Neural progenitor cell (in vitro differentiated cells): ENCODE measurements at regions not wholly inside any gene's neighbourhood (a gene's known extent, or its start where the extent isn't known, plus 50 kb on each side); places are given as distances from the start of the nearest gene placed in this dataset.

Experiments used
- DNase-seq: peaks from one replicate; pipeline ENCODE4 v3.0.0-alpha.2; 2016; ENCODE audit warnings: low spot score
- H2AFZ ChIP-seq: fragments of 200-600 bp; sonication (generic); replicated peaks from 2 replicates; pipeline ENCODE4 v1.6.1; 2016; ENCODE audit warnings: antibody characterized with exemption
- H3F3A ChIP-seq: fragments of 200-600 bp; sonication (generic); 2 replicates; pipeline ENCODE4 v1.6.1; 2016; ENCODE audit warnings: antibody characterized with exemption, low read depth
- H3K27ac ChIP-seq: fragments of 200-600 bp; sonication (generic); 2 replicates; pipeline ENCODE4 v1.5.1; 2016; ENCODE audit warnings: mild to moderate bottlenecking
- H3K27me3 ChIP-seq: fragments of 200-600 bp; sonication (generic); 2 replicates; pipeline ENCODE4 v1.6.1; 2016; ENCODE audit warnings: mild to moderate bottlenecking, moderate library complexity
- H3K36me3 ChIP-seq: fragments of 200-600 bp; sonication (generic); 2 replicates; pipeline ENCODE4 v1.5.1; 2016
- H3K4me1 ChIP-seq: fragments of 200-600 bp; sonication (generic); 2 replicates; pipeline ENCODE4 v1.6.1; 2016; ENCODE audit warnings: mixed run types
- H3K4me2 ChIP-seq: fragments of 200-600 bp; sonication (generic); 2 replicates; pipeline ENCODE4 v1.6.1; 2016
- H3K4me3 ChIP-seq: fragments of 200-600 bp; sonication (generic); 2 replicates; pipeline ENCODE4 v1.5.1; 2016
- H3K79me2 ChIP-seq: fragments of 200-600 bp; sonication (generic); 2 replicates; pipeline ENCODE4 v1.6.1; 2016; ENCODE audit warnings: low read depth
- H3K9ac ChIP-seq: fragments of 200-600 bp; sonication (generic); 2 replicates; pipeline ENCODE4 v1.6.1; 2016
- H3K9me3 ChIP-seq: fragments of 200-600 bp; sonication (generic); 2 replicates; pipeline ENCODE4 v1.5.1; 2016; ENCODE audit warnings: low read depth
- H4K20me1 ChIP-seq: fragments of 200-600 bp; sonication (generic); 2 replicates; pipeline ENCODE4 v1.6.1; 2016; ENCODE audit warnings: low read depth
- H3K27ac Mint-ChIP-seq: 3 replicates; pipeline ENCODE4 v1.8.0; 2021; ENCODE audit warnings: mixed read lengths
- H3K27me3 Mint-ChIP-seq: 2 replicates; pipeline ENCODE4 v1.8.0; 2022; ENCODE audit warnings: low read depth, mild to moderate bottlenecking, inconsistent platforms, moderate library complexity, mixed read lengths; ENCODE audit not compliant: insufficient read depth
- H3K36me3 Mint-ChIP-seq: 3 replicates; pipeline ENCODE4 v1.8.0; 2021; ENCODE audit warnings: mixed read lengths
- H3K4me1 Mint-ChIP-seq: 3 replicates; pipeline ENCODE4 v1.8.0; 2021; ENCODE audit warnings: mixed read lengths
- H3K4me3 Mint-ChIP-seq: 3 replicates; pipeline ENCODE4 v1.8.0; 2021; ENCODE audit warnings: mild to moderate bottlenecking, moderate library complexity, mixed read lengths
- H3K9me3 Mint-ChIP-seq: 3 replicates; pipeline ENCODE4 v1.8.0; 2020; ENCODE audit warnings: mixed read lengths
- CTCF ChIP-seq: fragments of 200-600 bp; sonication (generic); IDR thresholded peaks from 2 replicates; pipeline ENCODE4 v1.5.1; 2017; ENCODE audit warnings: antibody characterized with exemption, mild to moderate bottlenecking
- EZH2 ChIP-seq: fragments of 200-600 bp; sonication (generic); IDR thresholded peaks from 2 replicates; pipeline ENCODE4 v1.6.1; 2017; ENCODE audit warnings: antibody characterized with exemption, mild to moderate bottlenecking, moderate library complexity
- EZH2phosphoT487 ChIP-seq: fragments of 200-600 bp; sonication (generic); IDR thresholded peaks from 2 replicates; pipeline ENCODE4 v1.6.1; 2017; ENCODE audit warnings: antibody characterized with exemption

GRCh38 chr1:185573677-185574076, 160.5 kb upstream of the HMCN1 start:
- Histone ChIP-seq H3K4me3 (no peak overlapping the region), H3K27me3 (no peaks in the 10 kb centered on the region), H3F3A (no peaks in the 10 kb centered on the region), H3K9ac (no peak overlapping the region), H3K27ac (no peak overlapping the region), H2AFZ (no peak overlapping the region), H3K4me1 (no peaks in the 10 kb centered on the region), H3K9me3 (no peaks in the 10 kb centered on the region), H3K36me3 (no peaks in the 10 kb centered on the region), H3K4me2 (no peak overlapping the region), H3K79me2 (no peaks in the 10 kb centered on the region), H4K20me1 (no peaks in the 10 kb centered on the region)
- DNase-seq: no peak
- Mint-ChIP-seq H3K9me3 (peaks cover 23% of the 10 kb centered on the region), H3K4me1 (peaks cover 4% of the 10 kb centered on the region), H3K27ac (no peak overlapping the region), H3K4me3 (no peak overlapping the region), H3K27me3 (no peaks in the 10 kb centered on the region), H3K36me3 (no peaks in the 10 kb centered on the region)
- TF ChIP-seq CTCF (no peak), EZH2 (no peak)

GRCh38 chr1:185573162-185573561, 161.0 kb upstream of the HMCN1 start:
- Histone ChIP-seq H3K4me1 (no peaks in the 10 kb centered on the region), H3K79me2 (no peaks in the 10 kb centered on the region), H3K27ac (no peak overlapping the region), H4K20me1 (no peaks in the 10 kb centered on the region), H3K9me3 (no peaks in the 10 kb centered on the region), H3K9ac (no peak overlapping the region), H3K4me2 (no peak overlapping the region), H3K4me3 (no peak overlapping the region), H3K27me3 (no peaks in the 10 kb centered on the region), H3K36me3 (no peaks in the 10 kb centered on the region), H2AFZ (no peak overlapping the region), H3F3A (no peaks in the 10 kb centered on the region)
- TF ChIP-seq EZH2 (no peak), EZH2phosphoT487 (no peak), CTCF (no peak)
- DNase-seq: no peak
- Mint-ChIP-seq H3K36me3 (no peaks in the 10 kb centered on the region), H3K9me3 (peaks cover 19% of the 10 kb centered on the region), H3K27me3 (no peaks in the 10 kb centered on the region), H3K4me3 (no peak overlapping the region), H3K4me1 (peaks cover 4% of the 10 kb centered on the region), H3K27ac (no peak overlapping the region)

- H3K9me3 Mint-ChIP-seq: peaks cover 7% of the 10 kb centered on the region
- no peaks in the 10 kb centered on the region for H3K79me2 ChIP-seq
- no peaks in the 10 kb centered on the region for H3K27me3 Mint-ChIP-seq
- H3K4me1 ChIP-seq: no peaks in the 10 kb centered on the region
- H3K4me3 ChIP-seq: no peak overlapping the region
- H3K4me1 Mint-ChIP-seq: peaks cover 4% of the 10 kb centered on the region
- H3K36me3 Mint-ChIP-seq: no peaks in the 10 kb centered on the region
- no peak overlapping the region for H3K4me3 Mint-ChIP-seq
- H3K27ac ChIP-seq: no peak overlapping the region
- H3F3A ChIP-seq: no peaks in the 10 kb centered on the region
- no peak overlapping the region for H2AFZ ChIP-seq
- H3K9ac ChIP-seq: no peak overlapping the region
- no peaks in the 10 kb centered on the region for H3K36me3 ChIP-seq
- H4K20me1 ChIP-seq: no peaks in the 10 kb centered on the region
- H3K9me3 ChIP-seq: no peaks in the 10 kb centered on the region
- H3K4me2 ChIP-seq: no peak overlapping the region
- no peak overlapping the region for H3K27ac Mint-ChIP-seq
- TF ChIP-seq EZH2phosphoT487 (no peak), EZH2 (no peak), CTCF (no peak)
- no peaks in the 10 kb centered on the region for H3K27me3 ChIP-seq
- DNase-seq: no peak
These were observed 163.2 kb upstream of the HMCN1 start for GRCh38 chr1:185570962-185571361.
